ENCODE measurements at regions not wholly inside any gene's neighbourhood (a gene's known extent, or its start where the extent isn't known, plus 50 kb on each side); places are given as distances from the start of the nearest gene placed in this dataset.

GRCh38 chr16:80449392-80449791 lies 91.4 kb upstream of the DYNLRB2 start:
- H3K27me3 Mint-ChIP-seq: peaks cover 5% of the 10 kb centered on the region
- H3K9me3 Mint-ChIP-seq: no peaks in the 10 kb centered on the region
- intact Hi-C loops (cut with micrococcal nuclease): no loop called here
- no peak overlapping the region for H3K27ac Mint-ChIP-seq
- ATAC-seq (ENCODE audit: low read depth) (no peak), DNase-seq (no peak)
- H3K4me3 Mint-ChIP-seq: no peak overlapping the region
- POLR2A ChIA-PET: no interaction called here
- no peaks in the 10 kb centered on the region for H3K36me3 Mint-ChIP-seq (ENCODE audit: low read depth)
- no peak for TF ChIP-seq CTCF (IDR thresholded peaks at IDR 0.05)
- CTCF ChIA-PET: no interaction called here
- H3K4me1 Mint-ChIP-seq: no peaks in the 10 kb centered on the region

- Mint-ChIP-seq H3K9me3 (no peaks in the 10 kb centered on the region), H3K4me1 (no peaks in the 10 kb centered on the region), H3K27ac (no peak overlapping the region), H3K27me3 (peaks cover 9% of the 10 kb centered on the region), H3K36me3 (ENCODE audit: low read depth) (no peaks in the 10 kb centered on the region), H3K4me3 (no peak overlapping the region)
- CTCF ChIA-PET: no interaction called here
- ATAC-seq (ENCODE audit: low read depth) (no peak), DNase-seq (no peak)
- no peak for TF ChIP-seq CTCF (IDR thresholded peaks at IDR 0.05)
- intact Hi-C loops (cut with micrococcal nuclease): no loop called here
- POLR2A ChIA-PET: no interaction called here
Observed at GRCh38 chr16:80447241-80447640, 93.6 kb upstream of the DYNLRB2 start.

GRCh38 chr16:80442779-80443178 lies 98.0 kb upstream of the DYNLRB2 start:
- POLR2A ChIA-PET: no interaction called here
- Mint-ChIP-seq H3K9me3 (no peaks in the 10 kb centered on the region), H3K27me3 (peaks cover 6% of the 10 kb centered on the region), H3K4me3 (no peak overlapping the region), H3K27ac (no peak overlapping the region), H3K4me1 (peaks cover 1% of the 10 kb centered on the region), H3K36me3 (ENCODE audit: low read depth) (no peaks in the 10 kb centered on the region)
- no peak for ATAC-seq (ENCODE audit: low read depth)
- no peak for DNase-seq
- no peak for TF ChIP-seq CTCF (IDR thresholded peaks at IDR 0.05)
- intact Hi-C loops (cut with micrococcal nuclease): no loop called here
- CTCF ChIA-PET: no interaction called here

GRCh38 chr16:80441935-80442334 lies 98.9 kb upstream of the DYNLRB2 start:
- DNase-seq (no peak), ATAC-seq (ENCODE audit: low read depth) (no peak)
- Mint-ChIP-seq H3K36me3 (ENCODE audit: low read depth) (no peaks in the 10 kb centered on the region), H3K27me3 (peaks cover 6% of the 10 kb centered on the region), H3K4me1 (peaks cover 1% of the 10 kb centered on the region), H3K4me3 (no peak overlapping the region), H3K27ac (no peak overlapping the region), H3K9me3 (no peaks in the 10 kb centered on the region)
- ChIA-PET POLR2A (no interaction called here), CTCF (no interaction called here)
- intact Hi-C loops (cut with micrococcal nuclease): no loop called here
- TF ChIP-seq CTCF (IDR thresholded peaks at IDR 0.05): no peak

GRCh38 chr16:80440667-80441066 lies 100.1 kb upstream of the DYNLRB2 start:
- DNase-seq (no peak), ATAC-seq (ENCODE audit: low read depth) (no peak)
- Mint-ChIP-seq H3K9me3 (no peaks in the 10 kb centered on the region), H3K36me3 (ENCODE audit: low read depth) (no peaks in the 10 kb centered on the region), H3K27ac (no peak overlapping the region), H3K4me1 (peaks cover 1% of the 10 kb centered on the region), H3K4me3 (no peak overlapping the region), H3K27me3 (peaks cover 6% of the 10 kb centered on the region)
- intact Hi-C loops (cut with micrococcal nuclease): no loop called here
- POLR2A ChIA-PET: no interaction called here
- TF ChIP-seq CTCF (IDR thresholded peaks at IDR 0.05): no peak
- CTCF ChIA-PET: no interaction called here
